ENCODE measurements at regions not wholly inside any gene's neighbourhood (a gene's known extent, or its start where the extent isn't known, plus 50 kb on each side); places are given as distances from the start of the nearest gene placed in this dataset.

DNA sequence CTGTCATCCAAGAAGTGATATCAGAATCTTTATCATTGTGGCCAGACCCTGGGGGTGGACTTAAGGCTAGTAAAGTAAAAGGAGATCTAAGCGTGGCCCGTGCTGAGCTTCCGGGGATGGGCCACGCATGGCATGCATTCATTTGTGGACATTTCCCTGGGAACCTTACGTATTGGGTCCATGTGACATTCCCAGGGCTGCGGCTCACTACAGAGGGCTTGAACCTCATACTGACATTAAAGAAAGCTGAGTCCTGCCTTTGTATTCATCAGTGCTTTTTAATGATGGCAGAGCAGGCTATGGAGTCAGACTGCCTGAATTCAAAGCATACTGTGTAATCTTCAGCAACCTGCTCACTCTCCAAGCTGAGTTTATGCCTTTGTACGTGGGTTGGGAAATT lies 152.2 kb upstream of the AFDN start:
- no peak for DNase-seq (ENCODE audit: low read depth in 2 of 2)

DNA sequence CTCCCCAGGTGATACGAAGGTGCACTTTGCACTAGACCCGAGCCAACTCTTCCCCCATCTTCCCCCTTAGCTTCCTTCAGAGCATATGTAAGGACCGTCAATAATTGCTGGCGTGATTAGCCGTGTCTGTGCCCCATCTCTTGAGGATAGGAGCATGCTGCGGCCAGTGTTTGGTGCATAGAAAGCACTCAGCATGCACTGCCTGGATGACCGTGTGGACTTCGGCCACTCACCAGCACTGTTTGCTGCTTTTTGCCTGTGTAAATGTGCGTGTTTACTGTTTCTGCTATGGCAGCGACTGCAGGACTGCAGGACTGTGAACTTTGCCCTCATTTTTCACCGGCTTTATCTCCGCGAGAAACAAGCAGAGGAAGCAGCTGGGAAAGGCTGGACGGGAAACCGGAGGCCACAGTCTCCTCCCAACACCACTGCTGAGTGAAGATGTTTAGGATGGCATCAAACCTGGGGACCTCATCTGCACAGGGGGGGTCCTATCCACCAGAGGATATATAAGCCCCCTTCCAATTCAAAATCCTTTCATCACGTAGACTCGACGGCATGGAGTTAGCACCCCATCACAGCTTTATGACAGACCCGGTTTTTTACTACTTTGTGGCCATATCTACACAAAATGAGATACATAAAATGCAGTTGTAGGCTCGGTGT lies 150.6 kb upstream of the AFDN start:
- no peak for DNase-seq (ENCODE audit: low read depth in 2 of 2)

DNA sequence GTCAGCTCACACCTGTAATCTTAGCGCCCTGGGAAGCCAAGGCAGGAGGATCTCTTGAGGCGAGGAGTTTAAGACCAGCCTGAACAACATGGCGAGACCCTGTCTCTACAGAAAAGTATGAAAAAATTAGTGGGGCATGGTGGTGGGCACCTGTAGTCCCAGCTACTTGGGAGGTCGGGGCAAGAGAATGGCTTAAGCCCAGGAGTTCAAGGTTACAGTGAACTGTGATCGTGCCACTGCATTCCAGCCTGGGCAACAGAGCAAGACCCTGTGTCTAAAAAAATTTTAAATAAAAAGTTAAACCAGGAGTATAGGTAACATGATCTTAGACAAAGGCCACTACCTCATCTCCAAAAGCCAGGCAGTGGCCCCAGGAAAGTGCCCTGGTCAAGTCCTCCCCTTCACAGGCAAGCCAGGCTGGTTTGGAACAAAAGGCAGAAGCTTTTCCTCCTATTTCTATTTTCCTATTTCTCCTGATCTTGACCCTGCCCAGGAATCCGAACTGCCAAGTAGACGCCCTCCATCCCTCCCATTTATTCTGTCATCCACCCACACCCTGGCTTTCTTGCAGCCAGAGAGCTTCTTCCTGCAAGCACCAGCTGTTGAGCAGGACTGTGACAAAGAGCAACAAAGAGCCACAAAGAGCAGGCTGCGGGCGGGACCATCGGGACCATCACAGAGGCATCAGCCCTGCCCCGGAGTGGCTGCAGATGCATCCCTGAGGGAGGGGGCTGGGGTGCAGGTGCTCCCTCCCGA lies 149.9 kb upstream of the AFDN start:
- DNase-seq (ENCODE audit: low read depth in 2 of 2) = no peak

DNA sequence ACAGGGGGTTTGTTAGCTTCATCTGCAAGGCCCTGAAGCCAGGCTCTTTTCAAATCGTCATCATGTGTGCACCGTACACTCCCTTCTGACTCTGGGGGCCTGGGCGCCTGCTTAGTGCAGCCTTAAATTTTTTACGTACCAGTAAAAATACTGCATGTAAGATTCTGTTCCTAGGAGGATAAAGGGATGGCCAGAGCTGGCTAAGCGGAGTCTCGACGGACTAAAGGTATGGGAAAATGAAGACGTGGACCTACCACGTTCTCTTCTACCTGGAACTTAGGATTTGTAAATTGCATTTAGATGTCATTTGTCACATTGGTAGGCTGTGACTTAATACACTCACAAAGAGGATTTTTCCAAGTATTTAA lies 149.3 kb upstream of the AFDN start:
- DNase-seq (ENCODE audit: low read depth in 2 of 2) = no peak

DNA sequence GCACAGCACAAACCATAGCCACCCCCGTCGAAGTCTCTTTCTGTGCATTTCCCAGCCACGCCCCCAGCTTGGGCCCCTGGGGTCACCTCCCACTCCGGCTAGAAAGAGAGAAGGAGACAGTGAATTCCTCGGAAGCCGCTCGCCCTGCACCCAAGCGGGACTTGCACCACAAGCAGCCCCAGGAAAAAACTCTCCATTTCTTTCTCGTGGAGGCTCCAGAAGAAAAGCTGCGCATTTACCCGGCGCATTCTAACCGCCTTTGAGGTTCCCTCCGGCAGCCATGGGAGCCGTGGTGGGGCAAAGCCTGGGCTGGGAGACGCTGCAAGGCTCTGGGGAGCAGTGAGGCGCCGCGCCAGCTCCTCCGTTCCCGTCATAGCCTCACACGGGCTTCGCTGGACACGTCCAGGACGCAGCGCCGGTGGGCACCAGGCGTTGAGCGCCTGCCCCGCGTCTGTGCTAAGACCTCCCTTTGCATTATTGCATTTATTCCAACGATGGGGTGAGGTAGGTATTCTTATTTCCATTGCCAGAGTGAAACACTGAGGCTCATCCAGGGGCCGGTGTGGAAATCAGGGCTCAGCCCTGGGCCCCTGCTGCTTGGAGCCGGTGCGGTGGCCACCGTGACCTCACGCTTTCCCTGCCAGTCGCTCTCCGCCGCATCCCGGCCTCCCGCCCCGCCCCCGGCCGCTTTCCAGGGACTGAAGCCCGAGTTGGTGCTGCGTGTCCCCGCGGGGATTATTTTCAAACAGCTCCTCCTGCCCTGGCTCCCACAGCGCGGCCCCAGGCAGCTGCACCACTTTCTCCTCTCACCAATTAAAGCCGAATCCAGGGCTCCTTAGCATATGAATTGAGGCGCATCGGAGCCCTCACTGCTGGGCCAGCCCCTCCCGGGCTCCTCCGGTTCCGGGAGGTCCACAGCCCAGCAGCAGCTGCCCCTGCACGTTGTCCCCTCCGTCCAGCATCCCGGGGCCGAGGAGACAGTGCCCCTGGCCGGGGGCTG lies 148.3 kb upstream of the AFDN start:
- DNase-seq (ENCODE audit: low read depth in 2 of 2) = no peak

DNA sequence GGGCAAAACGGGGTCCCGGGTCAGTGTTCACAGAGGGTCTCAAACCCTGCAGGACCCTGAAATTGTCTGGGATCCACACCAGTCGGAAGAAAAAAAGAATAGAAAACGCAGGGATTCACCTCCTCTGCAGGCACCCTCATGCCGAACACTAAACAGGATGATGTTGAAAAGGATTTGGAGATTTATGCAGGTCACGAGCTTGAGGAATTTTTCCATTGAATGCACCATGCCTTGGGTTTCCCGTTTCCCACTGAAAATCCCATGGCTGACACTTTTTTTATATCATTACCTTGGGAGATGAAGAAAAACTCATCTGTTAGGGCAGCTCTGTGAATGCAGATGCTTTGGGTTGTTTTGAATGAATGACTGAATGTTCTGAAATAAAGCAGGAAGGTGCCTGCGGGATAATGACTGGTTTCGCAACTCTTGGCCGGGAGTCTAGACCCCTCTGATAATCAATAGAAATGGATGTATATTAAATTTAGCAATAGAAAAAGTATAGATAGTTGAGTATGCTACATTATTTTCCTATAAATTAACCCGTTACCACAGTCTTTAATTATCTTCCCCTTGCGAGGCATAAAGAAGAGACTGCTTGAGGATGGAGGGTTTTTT lies 147.5 kb upstream of the AFDN start:
- no peak for DNase-seq (ENCODE audit: low read depth in 2 of 2)

DNA sequence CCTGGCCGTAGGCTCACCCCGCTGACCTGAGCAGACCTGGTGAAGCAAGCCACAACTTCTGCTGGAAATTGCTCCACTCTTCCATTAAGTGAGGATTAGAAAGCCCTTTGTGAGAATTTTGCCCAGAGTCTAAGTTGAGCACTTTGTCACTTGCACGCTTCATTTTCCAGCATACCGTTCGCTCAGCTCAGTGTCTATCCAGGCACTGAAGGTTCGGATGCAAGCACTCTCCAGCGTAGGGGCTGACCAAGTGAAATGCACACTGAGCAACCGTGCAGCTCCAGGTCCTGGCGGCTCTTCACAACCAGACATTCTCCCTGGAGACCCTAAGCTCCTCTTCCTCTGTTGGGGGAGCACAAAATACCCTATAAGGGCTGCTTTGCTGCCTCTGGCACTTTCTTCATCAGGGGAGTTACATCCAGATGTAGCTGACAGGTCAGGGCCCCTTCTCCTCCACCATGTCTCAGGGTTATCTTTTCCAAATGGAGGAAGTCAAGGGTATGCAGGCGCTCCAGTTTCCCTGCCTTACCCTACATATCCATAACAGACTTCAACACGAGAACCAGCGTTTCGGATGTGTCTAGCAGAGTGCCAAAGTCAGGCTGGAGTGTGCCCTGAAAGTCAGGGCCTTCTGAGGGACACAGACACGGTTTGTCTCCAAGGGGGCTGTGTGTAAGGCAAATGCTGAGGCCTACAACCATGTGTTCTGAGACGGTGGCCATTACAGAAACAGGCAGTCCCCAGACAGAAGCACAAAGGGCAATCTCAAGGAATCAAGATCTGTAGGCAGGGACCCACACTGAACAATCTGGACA lies 146.7 kb upstream of the AFDN start:
- no peak for DNase-seq (ENCODE audit: low read depth in 2 of 2)

DNA sequence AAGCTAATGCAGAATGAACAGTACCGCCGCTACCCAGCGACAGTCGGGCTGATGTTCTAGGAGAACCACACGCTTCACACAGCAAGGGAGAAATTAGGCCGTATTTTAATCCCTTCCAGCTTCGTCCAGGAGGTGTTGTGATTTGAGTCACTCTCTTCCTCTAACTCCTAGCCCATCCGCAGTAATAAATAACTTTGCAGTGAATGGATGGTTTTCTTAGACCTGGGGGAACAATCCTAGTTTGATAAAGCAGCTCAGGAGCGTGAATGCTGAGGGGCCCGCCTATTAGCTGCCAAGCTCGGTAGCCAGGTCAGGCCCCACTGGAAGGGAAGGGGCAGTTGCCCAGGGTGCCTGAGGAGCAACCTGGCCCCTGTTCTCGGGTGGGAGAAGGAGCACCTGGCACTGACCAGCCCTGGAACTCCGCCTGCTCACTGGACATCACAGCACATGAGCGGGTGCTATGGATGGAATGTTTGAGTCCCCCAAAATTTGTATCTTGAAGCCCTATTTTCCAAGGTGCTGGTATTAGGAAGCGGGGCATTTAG lies 146.0 kb upstream of the AFDN start:
- no peak for DNase-seq (ENCODE audit: low read depth in 2 of 2)

DNA sequence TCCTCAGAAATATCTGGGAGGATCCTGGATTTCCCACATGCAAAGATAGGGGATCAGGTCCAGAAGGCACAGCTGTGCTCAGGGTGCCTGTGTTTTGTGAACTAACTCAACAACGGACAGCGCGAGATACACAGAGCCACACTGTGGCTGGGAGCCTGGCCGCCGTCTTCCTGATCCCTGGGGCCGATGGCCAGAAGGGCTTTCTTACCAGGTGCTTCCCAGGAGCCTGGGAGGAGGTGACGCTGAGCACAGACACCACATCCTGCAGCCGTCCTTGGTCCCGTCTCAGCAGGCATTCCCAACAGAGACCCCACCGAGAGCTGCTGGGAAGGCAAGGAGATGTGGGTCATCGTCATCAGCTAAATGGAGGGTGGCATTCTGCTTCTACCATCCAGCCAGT lies 144.6 kb upstream of the AFDN start:
- no peak for DNase-seq (ENCODE audit: low read depth in 2 of 2)

DNA sequence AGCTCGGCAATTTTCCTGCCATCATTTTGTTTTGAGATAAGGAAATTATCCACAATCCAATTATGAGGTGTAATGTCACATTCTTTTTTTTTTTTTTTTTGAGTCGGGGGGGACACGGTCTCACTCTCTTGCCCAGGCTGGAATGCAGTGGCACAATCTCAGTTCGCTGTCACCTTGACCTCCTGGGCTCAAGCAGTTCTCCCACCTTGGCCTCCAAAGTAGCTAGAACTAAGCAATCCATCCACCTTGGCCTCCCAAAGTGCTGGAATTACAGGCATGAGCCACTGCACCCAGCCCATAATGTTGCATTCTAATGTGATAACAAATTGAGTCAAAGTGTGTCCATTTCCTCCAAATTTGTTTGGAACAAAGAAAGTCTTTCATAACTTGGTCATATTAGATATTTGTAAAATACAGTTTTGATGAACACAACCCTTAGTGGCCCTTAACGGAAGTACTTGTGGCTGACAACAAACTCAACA lies 144.1 kb upstream of the AFDN start:
- DNase-seq (ENCODE audit: low read depth in 2 of 2) = no peak

DNA sequence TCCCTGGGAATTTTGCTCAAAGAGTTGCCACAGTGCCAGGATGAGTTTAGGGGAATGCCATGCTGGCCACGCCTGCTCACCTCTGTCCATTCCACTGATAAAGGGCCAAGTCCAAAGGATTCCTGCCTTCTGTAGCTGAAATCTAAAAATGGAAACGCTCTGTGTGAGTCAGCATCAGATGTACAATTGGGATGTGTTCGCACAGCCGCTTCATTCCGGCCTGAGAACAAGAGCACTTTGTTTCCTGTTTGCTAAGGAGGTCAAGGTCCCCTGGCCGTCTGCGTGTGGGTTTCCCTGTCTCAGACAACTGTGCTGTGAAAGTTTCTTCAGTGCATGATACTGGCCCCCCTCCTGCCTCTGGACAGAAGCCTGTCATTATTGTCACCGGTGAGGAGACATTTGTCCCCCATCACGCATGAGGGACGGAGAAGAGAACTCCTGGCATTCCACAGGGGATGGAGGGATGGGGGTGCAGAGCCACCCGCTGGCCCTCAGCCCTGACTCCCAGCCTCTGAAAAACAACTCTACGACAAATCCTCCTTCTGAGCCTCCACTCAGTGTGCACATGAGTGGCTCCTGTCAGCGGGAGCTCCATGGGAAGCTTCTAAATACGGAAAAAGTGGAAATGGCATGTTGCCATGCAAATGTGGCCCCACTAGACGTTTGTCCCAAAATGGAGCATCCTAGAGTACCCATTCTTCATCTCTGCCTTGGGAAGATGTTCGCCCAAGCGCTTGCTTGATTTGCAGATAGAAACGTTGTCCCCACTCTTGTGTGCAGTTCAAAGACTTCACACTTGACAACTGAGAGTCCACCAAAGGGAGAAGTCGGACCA lies 143.5 kb upstream of the AFDN start:
- DNase-seq (ENCODE audit: low read depth in 2 of 2) = no peak

DNA sequence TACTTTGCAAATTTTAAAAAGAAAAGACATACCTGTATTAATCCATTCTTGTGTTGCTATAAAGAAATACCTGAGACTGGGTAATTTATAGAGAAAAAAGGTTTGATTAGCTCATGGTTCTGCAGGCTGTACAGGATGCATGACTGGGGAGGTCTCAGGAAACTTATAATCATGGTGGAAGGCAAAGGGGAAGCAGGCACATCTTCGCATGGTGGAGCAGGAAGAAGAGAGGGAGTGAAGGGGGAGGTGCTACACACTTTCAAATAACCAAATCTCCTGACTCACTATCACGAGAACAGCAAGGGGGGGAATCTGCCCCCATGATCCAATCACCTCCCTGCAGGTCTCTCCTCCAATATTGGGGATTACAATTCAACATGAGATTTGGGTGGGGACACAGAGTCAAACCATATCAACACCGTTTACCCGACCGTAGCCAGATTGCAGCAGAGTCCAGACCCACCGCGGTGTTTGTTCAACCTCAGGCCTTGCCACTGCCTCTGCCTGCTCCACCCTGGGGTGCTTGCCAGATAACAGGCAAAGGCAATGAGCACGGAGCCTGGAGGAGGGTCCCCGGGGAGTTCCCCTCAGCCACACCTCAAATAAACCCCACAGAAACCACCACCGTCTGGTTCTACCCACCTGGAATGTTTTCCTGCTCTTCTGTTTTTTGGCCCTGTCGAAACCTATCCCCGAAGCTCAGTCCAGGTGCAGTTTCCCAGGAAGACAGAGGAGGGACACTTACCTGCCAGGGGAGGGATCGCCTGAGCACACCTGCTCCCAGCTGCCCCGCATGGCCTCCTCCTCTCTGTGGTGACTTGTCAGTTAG lies 142.2 kb upstream of the AFDN start:
- DNase-seq (ENCODE audit: low read depth in 2 of 2) = no peak

DNA sequence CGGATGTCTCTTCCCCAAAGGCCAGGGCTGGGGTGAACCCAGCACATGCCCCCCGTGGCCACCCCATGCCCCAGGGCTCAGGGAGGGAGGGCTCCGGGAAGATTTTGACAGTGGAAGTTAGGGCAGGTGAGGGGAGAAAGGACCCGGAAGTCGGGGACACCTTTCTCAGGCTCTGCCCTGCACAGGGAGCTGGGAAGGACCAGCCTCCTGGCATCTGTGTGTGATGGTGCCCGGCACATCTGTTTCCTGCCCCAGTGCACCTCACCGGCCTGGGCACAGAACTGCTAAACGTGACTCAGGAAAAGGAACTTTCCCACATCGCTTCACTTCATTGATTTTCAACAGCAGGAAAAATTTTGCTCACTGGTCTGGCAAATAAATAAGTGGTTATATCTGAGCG lies 141.1 kb upstream of the AFDN start:
- DNase-seq (ENCODE audit: low read depth in 2 of 2) = no peak

DNA sequence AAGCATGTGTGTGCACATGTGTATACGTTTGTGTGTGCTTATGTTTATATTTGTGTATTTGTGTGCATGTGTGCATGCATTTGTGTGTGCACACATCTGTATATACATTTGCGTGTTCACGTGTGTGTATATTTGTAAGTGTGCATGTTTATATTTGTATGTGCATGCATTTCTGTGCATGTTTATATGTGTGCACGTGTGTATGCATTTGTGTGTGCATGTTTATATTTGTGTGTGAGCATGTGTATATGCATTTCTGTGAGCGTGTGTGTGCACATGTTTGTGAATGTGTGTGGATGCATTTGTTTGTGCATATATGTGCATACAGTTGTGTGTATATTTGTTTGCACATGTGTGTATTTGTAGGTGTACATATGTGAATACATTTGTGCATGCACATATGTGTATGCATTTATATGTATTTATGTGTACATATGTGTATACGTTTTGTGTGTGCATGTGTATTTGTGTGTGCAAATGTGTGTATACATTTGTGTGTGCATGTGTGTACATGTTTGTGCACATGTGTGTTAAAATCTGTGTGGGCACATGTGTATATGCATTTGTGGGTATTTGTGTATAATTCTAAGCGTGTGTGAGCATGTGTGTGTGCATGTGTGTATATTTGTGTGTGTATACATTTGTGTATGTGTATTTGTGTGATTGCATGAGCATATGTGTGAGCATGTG lies 140.4 kb upstream of the AFDN start:
- no peak for DNase-seq (ENCODE audit: low read depth in 2 of 2)

DNA sequence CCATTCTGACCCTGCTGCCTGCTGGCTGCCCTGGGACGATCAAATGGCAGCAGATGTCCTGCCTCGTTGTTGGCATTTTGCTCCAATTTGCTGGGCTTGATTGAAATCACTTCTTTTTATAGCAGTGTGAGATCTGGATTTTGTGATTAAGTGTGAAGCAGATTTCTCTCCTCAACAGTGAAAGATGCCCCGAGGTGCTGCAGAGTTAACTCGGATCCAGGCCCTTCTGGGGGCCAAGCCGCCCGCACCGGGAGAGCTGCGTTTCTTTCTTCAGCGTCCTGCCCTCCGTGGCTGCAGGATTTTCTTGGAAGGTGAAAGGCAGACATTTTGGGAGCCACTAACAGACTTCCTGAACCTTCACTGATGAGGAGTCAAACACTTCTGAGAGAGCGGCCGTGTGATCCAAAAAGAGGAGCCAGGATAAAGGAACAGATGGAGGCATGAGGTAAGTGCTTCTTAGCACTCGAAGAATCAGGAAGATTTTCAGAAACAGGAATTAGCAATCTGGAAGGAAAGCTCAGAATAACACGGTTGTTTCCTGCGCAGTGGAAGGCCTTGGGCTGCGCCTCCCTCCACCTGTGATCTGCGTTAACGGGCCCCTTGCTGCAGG lies 139.5 kb upstream of the AFDN start:
- no peak for DNase-seq (ENCODE audit: low read depth in 2 of 2)

DNA sequence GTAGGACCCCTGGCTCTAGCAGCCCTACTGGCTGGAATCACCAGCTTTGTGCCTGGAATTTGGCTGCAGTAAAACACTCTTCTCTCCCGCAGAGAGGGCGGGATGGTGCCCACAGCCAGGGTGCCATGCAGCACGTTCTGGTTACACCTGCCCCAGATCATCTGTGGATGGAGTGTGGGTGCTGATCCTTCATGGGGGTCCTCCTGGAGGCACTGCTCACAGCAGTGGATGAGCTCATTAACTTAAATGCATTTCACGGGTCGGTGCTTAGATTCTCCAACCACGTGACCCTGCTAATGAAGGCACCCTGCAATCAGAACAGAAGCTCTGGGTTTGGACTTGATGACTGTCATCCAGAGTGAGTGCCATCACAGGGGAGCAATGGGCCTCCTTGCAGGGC lies 138.6 kb upstream of the AFDN start:
- no peak for DNase-seq (ENCODE audit: low read depth in 2 of 2)

DNA sequence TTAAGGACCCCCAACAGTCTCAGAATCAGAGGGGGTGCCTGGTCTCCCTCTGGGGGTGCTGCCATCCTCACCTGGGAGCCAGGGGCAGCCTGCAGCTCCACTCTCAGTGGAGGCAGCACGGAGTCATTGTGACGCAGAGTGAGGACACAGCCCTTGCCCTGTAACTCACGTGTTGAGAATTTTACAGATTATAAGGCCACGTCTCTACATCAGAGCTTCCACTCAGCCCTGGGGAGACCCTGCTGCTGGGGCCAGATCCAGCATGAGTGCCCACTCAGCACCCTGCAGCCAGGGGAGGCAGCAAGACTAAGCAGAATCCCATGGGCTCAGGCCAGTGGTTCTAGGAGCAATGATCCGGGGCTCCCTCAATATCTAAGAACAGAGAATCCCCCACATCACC lies 137.4 kb upstream of the AFDN start:
- no peak for DNase-seq (ENCODE audit: low read depth in 2 of 2)

DNA sequence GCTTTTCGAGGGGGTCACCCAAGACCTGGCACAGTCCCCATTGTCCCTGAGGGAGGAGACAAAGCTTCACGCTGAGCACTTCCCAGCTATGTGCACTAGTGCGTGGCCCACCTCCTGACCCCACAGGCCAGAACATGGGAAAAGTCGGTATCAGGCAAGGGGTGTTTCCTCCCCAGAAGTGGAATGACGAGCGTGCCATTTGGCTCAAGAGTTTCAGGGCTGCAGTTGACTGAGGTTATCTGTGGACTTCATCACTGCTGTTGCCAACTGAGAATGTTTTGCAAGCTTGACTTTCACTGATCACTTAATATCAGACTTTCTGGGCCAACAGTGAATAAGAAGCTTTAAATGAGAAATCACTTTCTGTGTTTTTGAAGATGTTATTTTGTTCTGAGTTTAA lies 137.0 kb upstream of the AFDN start:
- no peak for DNase-seq (ENCODE audit: low read depth in 2 of 2)
